Natural killer cell (primary cell): ENCODE measurements at regions not wholly inside any gene's neighbourhood (a gene's known extent, or its start where the extent isn't known, plus 50 kb on each side); places are given as distances from the start of the nearest gene placed in this dataset.

Experiments
- ATAC-seq, 3 donors: fragments of 150-1000 bp in 2 of 3; fragments of 200-7000 bp in 1 of 3; cut with Tn5 transposase; 1 replicate in 1 of 3; 2 replicates in 2 of 3; pipeline ENCODE4 v1.10.0; 2021; ENCODE audit warnings: mild to moderate bottlenecking in 2 of 3, moderate library complexity in 2 of 3
- DNase-seq, 2 donors: peaks; one replicate each; pipeline versions ENCODE4 v3.0.0 to v3.0.0-alpha.2; 2013 to 2021; ENCODE audit warnings: mixed read lengths in 1 of 2
- H3K27ac ChIP-seq: one replicate; pipeline ENCODE4 v1.5.1; 2013; ENCODE audit warnings: mild to moderate bottlenecking, low read length
- H3K27me3 ChIP-seq: one replicate; pipeline ENCODE4 v1.6.1; 2013; ENCODE audit warnings: low read length; ENCODE audit not compliant: control insufficient read depth, insufficient read depth
- H3K36me3 ChIP-seq: one replicate; pipeline ENCODE4 v1.6.1; 2013; ENCODE audit warnings: low read length; ENCODE audit not compliant: control insufficient read depth, insufficient read depth
- H3K4me1 ChIP-seq: one replicate; pipeline ENCODE4 v1.6.1; 2013; ENCODE audit warnings: low read length; ENCODE audit not compliant: control insufficient read depth, insufficient read depth
- H3K4me3 ChIP-seq: one replicate; pipeline ENCODE4 v1.5.1; 2013; ENCODE audit warnings: low read length
- H3K9me3 ChIP-seq: one replicate; pipeline ENCODE4 v1.6.1; 2013; ENCODE audit warnings: low read length; ENCODE audit not compliant: control insufficient read depth, insufficient read depth
- H3K27ac Mint-ChIP-seq, 2 donors: one replicate each; pipeline ENCODE4 v1.8.0; 2022; ENCODE audit warnings: mild to moderate bottlenecking in 2 of 2, mixed read lengths in 2 of 2, moderate library complexity in 1 of 2
- H3K27me3 Mint-ChIP-seq, 2 donors: one replicate each; pipeline ENCODE4 v1.8.0; 2022; ENCODE audit warnings: low read depth in 2 of 2, mixed read lengths in 2 of 2
- H3K36me3 Mint-ChIP-seq: one replicate; pipeline ENCODE4 v1.8.0; 2022; ENCODE audit warnings: mixed read lengths
- H3K4me1 Mint-ChIP-seq, 2 donors: one replicate each; pipeline ENCODE4 v1.8.0; 2022; ENCODE audit warnings: mixed read lengths in 2 of 2
- H3K4me3 Mint-ChIP-seq: one replicate; pipeline ENCODE4 v1.8.0; 2022; ENCODE audit warnings: mild to moderate bottlenecking, moderate library complexity, mixed read lengths
- H3K9me3 Mint-ChIP-seq, 2 donors: one replicate each; pipeline ENCODE4 v1.8.0; 2022; ENCODE audit warnings: mixed read lengths in 2 of 2
- CTCF ChIP-seq: fragments of 200-600 bp; IDR thresholded peaks from one replicate; pipeline ENCODE4 v1.8.0; 2022; ENCODE audit warnings: antibody characterized with exemption
- WGBS: methylation state at CpG from one replicate; pipeline ENCODE4 v1.1.7; 2013; ENCODE audit warnings: missing lambda C conversion rate; ENCODE audit not compliant: insufficient coverage; 5-methylcytosine and 5-hydroxymethylcytosine counted together
- intact Hi-C: fragments of 100-400 bp; cut with micrococcal nuclease; formaldehyde crosslinking; loops from one replicate; pipeline ENCODE4 v1.14.2; 2022

- no peaks in the 10 kb centered on the region for H3K9me3 ChIP-seq
- Mint-ChIP-seq H3K36me3 (no peaks in the 10 kb centered on the region), H3K9me3 (peaks cover under 1 to 6% of the 10 kb centered on the region in 2 donors), H3K4me3 (no peak overlapping the region), H3K27ac (no peak overlapping the region), H3K27me3 (no peaks in the 10 kb centered on the region), H3K4me1 (no peaks in the 10 kb centered on the region)
- intact Hi-C loops, result no loop called here
- no peaks in the 10 kb centered on the region for H3K36me3 ChIP-seq
- ATAC-seq, result no peak
- H3K4me1 ChIP-seq, result no peaks in the 10 kb centered on the region
- no peak overlapping the region for H3K4me3 ChIP-seq
- WGBS, result 100% methylated on average over 1 of the region's 3 CpGs
- TF ChIP-seq CTCF, result no peak
- no peak for DNase-seq
- H3K27me3 ChIP-seq, result no peaks in the 10 kb centered on the region
- H3K27ac ChIP-seq, result no peak overlapping the region
Measured at GRCh38 chr5:86765778-86766502, 148.2 kb downstream of the COX7C start.

GRCh38 chr5:86768699-86769202 is 151.0 kb downstream of the COX7C start:
- WGBS, result 83% methylated on average over 2 of the region's 2 CpGs
- no peak for ATAC-seq

DNA sequence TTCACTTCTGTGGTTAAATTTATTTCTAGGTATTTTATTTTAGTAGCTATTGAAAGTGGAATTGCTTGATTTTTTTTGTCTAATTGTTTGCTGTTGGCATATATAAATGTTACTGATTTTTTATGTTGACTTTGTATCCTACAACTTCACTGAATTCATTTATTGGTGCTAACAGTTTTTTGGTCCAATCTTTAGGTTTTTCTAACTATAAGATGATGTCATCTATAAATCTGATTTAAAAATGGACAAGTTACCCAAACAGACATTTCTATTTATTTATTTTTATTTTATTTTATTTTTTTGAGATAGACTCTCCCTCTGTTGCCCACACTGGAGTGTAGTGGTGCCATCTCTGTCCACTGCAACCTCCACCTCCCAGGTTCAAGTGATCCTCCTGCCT is 162.3 kb downstream of the COX7C start:
- no peaks in the 10 kb centered on the region for H3K36me3 Mint-ChIP-seq
- ATAC-seq, result no peak
- peaks cover 11 to 14% of the 10 kb centered on the region in 2 donors for H3K9me3 Mint-ChIP-seq
- no peak overlapping the region for H3K27ac Mint-ChIP-seq
- no peak for TF ChIP-seq CTCF
- no peaks in the 10 kb centered on the region for H3K4me1 Mint-ChIP-seq
- Histone ChIP-seq H3K4me1 (no peaks in the 10 kb centered on the region), H3K36me3 (no peaks in the 10 kb centered on the region), H3K27me3 (no peaks in the 10 kb centered on the region), H3K9me3 (no peaks in the 10 kb centered on the region), H3K4me3 (no peak overlapping the region), H3K27ac (no peak overlapping the region)
- H3K27me3 Mint-ChIP-seq, result no peaks in the 10 kb centered on the region
- intact Hi-C loops, result no loop called here
- DNase-seq, result no peak
- no peak overlapping the region for H3K4me3 Mint-ChIP-seq

More at GRCh38 chr5:86768699-86769202, 151.0 kb downstream of the COX7C start:
- no peaks in the 10 kb centered on the region for H3K36me3 Mint-ChIP-seq
- no peaks in the 10 kb centered on the region for H3K4me1 Mint-ChIP-seq
- intact Hi-C loops, result no loop called here
- no peak for DNase-seq
- H3K27ac ChIP-seq, result no peak overlapping the region
- TF ChIP-seq CTCF, result no peak
- no peaks in the 10 kb centered on the region for H3K36me3 ChIP-seq
- H3K27me3 ChIP-seq, result no peaks in the 10 kb centered on the region
- H3K27me3 Mint-ChIP-seq, result no peaks in the 10 kb centered on the region
- no peak overlapping the region for H3K27ac Mint-ChIP-seq
- no peaks in the 10 kb centered on the region for H3K9me3 ChIP-seq
- peaks cover 0 to 4% of the 10 kb centered on the region in 2 donors for H3K9me3 Mint-ChIP-seq
- H3K4me1 ChIP-seq, result no peaks in the 10 kb centered on the region
- no peak overlapping the region for H3K4me3 Mint-ChIP-seq
- H3K4me3 ChIP-seq, result no peak overlapping the region

GRCh38 chr5:86786955-86787354 is 169.2 kb downstream of the COX7C start:
- no peaks in the 10 kb centered on the region for H3K4me1 ChIP-seq
- no peaks in the 10 kb centered on the region for H3K27me3 ChIP-seq
- Mint-ChIP-seq H3K9me3 (no peaks in the 10 kb centered on the region), H3K27me3 (no peaks in the 10 kb centered on the region), H3K36me3 (no peaks in the 10 kb centered on the region), H3K4me3 (no peak overlapping the region), H3K27ac (no peak overlapping the region), H3K4me1 (no peaks in the 10 kb centered on the region)
- H3K27ac ChIP-seq, result no peak overlapping the region
- DNase-seq (no peak), ATAC-seq (no peak)
- intact Hi-C loops, result no loop called here
- H3K36me3 ChIP-seq, result no peaks in the 10 kb centered on the region
- 71% methylated on average over 2 of the region's 2 CpGs for WGBS
- TF ChIP-seq CTCF, result no peak
- no peaks in the 10 kb centered on the region for H3K9me3 ChIP-seq
- no peak overlapping the region for H3K4me3 ChIP-seq
